BJ (cell line): ENCODE measurements at regions not wholly inside any gene's neighbourhood (a gene's known extent, or its start where the extent isn't known, plus 50 kb on each side); places are given as distances from the start of the nearest gene placed in this dataset.
A peak's percentile ranks its signal among the peaks of the same experiment; 100 is the strongest.

Experiments used
- CTCF ChIA-PET: fragments of 350-600 bp; formaldehyde crosslinking; extraction: SDS; loops from one replicate; lab custom pipeline; 2021; ENCODE audit warnings: antibody characterized with exemption, inconsistent platforms; lab: Yijun Ruan, JAX
- POLR2A ChIA-PET: fragments of 300-600 bp; sonication (Branson Sonifier 250); formaldehyde crosslinking; extraction: SDS; loops from one replicate; lab custom pipeline; 2021; ENCODE audit warnings: antibody characterized with exemption; lab: Charles Lee
- DNase-seq: peaks from one replicate; pipeline ENCODE4 v3.0.0-alpha.2; 2011; ENCODE audit warnings: low read depth
- H3K27me3 ChIP-seq: 2 replicates; pipeline ENCODE4 v1.6.0; 2011; ENCODE audit warnings: low read length; ENCODE audit not compliant: control insufficient read depth, insufficient read depth
- H3K36me3 ChIP-seq: 2 replicates; pipeline ENCODE4 v1.5.1; 2011; ENCODE audit warnings: low read length; ENCODE audit not compliant: control insufficient read depth, insufficient read depth
- H3K4me3 ChIP-seq: 2 replicates; pipeline ENCODE4 v1.5.1; 2011; ENCODE audit warnings: low read depth, mild to moderate bottlenecking, control low read depth, low read length
- TF ChIP-seq, protein P1 (sequence below): IDR thresholded peaks from 2 replicates; pipeline ENCODE4 v1.5.1; 2011; ENCODE audit warnings: low read depth, mild to moderate bottlenecking, control low read depth, inconsistent platforms, low read length, moderate library complexity; ENCODE audit not compliant: insufficient read depth

DNA sequence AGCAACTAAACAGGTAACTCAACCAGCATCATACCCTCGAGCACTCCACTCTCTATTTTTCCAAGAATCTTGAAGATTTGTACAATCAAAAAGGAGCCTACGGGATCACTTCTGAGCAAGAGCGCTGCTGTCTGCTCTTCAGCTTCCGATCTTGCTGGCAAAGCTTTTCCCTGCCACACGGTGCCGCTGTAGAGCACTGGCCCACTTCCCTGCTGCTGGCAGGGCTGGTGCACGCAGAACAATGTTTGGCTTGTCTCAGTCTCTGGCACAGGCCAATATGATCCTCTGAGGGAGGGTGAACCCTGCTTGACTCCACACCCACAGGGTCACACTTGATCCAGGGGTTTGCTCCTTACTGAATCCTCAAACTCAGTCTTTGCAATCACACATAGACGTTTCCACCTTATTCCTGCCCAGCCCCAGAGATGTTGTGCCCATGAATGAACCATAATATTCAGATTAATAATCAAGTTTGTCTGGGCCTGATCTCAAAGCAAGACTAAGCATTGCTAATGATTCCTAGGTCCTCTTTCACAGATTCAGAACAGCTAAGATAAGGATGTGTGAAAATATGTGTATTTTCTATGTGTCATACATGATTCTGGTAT is 536.6 kb downstream of the SOX6 start:
- CTCF ChIA-PET, result interaction anchor here (0.6 to 4.0 kb wide), 24 partner anchors 10 to 794 kb away, joined by 3 to 26 read pairs (median 4); no protein-coding TSS in a partner anchor
- H3K27me3 ChIP-seq, result no peaks in the 10 kb centered on the region; the same call in 1 of the 2 replicates
- no peaks in the 10 kb centered on the region for H3K36me3 ChIP-seq
- TF ChIP-seq, protein P1, sequence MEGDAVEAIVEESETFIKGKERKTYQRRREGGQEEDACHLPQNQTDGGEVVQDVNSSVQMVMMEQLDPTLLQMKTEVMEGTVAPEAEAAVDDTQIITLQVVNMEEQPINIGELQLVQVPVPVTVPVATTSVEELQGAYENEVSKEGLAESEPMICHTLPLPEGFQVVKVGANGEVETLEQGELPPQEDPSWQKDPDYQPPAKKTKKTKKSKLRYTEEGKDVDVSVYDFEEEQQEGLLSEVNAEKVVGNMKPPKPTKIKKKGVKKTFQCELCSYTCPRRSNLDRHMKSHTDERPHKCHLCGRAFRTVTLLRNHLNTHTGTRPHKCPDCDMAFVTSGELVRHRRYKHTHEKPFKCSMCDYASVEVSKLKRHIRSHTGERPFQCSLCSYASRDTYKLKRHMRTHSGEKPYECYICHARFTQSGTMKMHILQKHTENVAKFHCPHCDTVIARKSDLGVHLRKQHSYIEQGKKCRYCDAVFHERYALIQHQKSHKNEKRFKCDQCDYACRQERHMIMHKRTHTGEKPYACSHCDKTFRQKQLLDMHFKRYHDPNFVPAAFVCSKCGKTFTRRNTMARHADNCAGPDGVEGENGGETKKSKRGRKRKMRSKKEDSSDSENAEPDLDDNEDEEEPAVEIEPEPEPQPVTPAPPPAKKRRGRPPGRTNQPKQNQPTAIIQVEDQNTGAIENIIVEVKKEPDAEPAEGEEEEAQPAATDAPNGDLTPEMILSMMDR, result peak; percentile 93
- no peak for DNase-seq
- POLR2A ChIA-PET, result no interaction called here
- H3K4me3 ChIP-seq, result no peak overlapping the region

DNA sequence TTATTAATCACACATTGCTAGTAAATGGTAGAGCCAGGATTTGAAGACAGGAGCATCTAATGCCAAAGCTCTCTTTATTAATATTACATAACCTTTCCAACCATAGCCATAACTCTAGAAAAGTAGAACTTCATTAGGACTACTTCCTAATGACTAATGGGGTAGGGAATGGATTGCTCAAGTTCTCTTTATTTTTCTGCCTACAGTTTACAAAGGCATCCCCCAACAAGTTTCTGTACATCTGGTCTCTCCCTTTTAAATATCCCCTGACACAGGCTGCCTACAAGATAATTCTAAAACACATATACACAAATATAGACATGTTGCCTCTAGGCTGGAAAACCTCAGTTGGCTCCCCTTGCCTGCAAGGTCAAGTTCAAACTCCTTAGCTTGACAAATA is 534.9 kb downstream of the SOX6 start:
- DNase-seq, result no peak
- Histone ChIP-seq H3K4me3 (no peak overlapping the region), H3K27me3 (no peaks in the 10 kb centered on the region; the same call in 1 of the 2 replicates), H3K36me3 (no peaks in the 10 kb centered on the region)
- TF ChIP-seq, protein P1, result no peak
- ChIA-PET POLR2A (no interaction called here), CTCF (interaction anchor here (1.1 to 4.0 kb wide), 2 partner anchors 32 to 792 kb away, joined by 3 to 26 read pairs; no protein-coding TSS in a partner anchor)

DNA sequence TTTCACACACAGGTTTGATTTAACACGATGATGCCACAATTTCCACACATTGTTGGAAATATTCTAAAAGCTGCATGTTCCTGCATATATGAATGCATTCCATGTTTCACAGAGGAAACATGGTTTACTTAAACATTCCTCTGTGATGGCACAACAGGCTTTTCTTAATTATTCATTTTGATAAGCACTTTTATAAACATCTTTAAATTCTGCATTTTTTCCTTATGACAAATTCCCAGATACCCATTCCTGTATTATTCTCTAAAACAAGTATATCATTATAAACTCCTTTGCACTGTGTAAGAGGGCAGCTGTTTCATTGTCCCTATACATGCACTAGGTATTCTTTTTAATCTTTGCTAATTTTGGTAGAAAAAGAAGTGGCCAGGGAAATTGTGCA is 532.3 kb downstream of the SOX6 start:
- TF ChIP-seq, protein P1, result no peak
- Histone ChIP-seq H3K4me3 (no peak overlapping the region), H3K27me3 (no peaks in the 10 kb centered on the region; the same call in 1 of the 2 replicates), H3K36me3 (no peaks in the 10 kb centered on the region)
- ChIA-PET POLR2A (interaction anchor here (0.7 kb wide), 1 partner anchor 114 kb away, joined by 6 read pairs; no protein-coding TSS in a partner anchor), CTCF (no interaction called here)
- no peak for DNase-seq

DNA sequence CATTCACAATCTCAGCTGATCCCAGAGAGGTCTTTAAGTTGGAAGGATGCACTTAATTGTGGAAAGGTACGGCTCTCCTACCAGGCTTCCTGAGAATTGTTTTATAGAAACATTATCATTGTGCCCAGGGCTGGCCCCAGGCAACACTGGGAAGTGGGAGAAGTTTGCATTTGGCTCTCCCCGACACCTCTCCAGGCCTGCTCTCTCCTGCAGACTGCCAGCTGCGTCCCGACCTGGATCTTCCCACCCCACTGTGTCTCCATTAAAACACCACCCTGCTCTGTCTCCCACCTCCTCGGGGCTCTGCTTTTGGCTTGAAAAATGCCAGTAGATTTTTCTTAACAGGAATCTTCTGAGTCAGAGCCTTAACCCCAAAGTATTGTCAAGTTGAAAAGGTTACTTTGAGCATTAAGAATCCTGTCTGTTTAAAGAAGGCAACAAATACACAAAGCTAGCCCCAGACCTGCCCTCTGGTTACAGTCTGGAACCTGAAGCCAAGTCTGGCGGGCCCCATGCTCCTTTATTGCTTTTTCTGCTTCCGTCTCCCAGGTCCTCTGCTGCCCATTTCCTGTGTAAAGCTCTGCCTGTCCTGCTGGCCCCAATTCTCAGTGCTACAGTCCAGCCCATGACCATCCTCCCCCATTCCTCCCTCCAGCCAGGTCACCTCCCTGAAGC is 530.2 kb downstream of the SOX6 start:
- Histone ChIP-seq H3K4me3 (no peak overlapping the region), H3K27me3 (no peaks in the 10 kb centered on the region), H3K36me3 (no peaks in the 10 kb centered on the region)
- DNase-seq, result no peak
- POLR2A ChIA-PET, result no interaction called here
- TF ChIP-seq, protein P1, result no peak
- CTCF ChIA-PET, result interaction anchor here (0.6 to 3.4 kb wide), 6 partner anchors 12 to 787 kb away, joined by 3 to 11 read pairs (median 4); no protein-coding TSS in a partner anchor

DNA sequence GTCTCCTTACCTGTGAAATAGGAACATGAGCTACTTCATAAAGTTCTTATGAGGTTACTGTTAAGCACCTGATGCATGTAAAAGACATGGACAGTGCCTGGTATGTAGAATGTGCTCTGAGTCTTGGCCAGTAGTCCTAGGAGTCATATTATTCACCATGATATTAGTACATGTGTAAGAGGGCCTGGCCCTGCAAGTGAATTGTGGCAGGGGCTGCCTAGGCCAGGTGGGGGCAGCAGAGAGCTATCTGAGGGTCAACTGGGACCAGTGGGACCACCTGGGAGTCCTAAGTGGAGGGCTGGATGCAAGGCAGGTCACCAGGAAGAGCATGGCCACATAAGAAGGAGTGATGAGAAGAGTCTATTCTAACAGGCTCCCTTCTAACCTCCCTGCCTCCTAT is 529.5 kb downstream of the SOX6 start:
- POLR2A ChIA-PET, result no interaction called here
- Histone ChIP-seq H3K36me3 (no peaks in the 10 kb centered on the region), H3K4me3 (no peak overlapping the region), H3K27me3 (no peaks in the 10 kb centered on the region)
- DNase-seq, result no peak
- CTCF ChIA-PET, result interaction anchor here (0.6 to 3.4 kb wide), 5 partner anchors 13 to 787 kb away, joined by 3 to 11 read pairs (median 4); no protein-coding TSS in a partner anchor
- TF ChIP-seq, protein P1, result peak; percentile 53
